Stimulated activated naive B cell treated with anti-CD40 and anti-IgM and Interleukin-4, amounts not matched to agents 10 μg/mL and 1 μg/mL and 100 μg/mL, for 72 hours (primary cell): ENCODE measurements at regions not wholly inside any gene's neighbourhood (a gene's known extent, or its start where the extent isn't known, plus 50 kb on each side); places are given as distances from the start of the nearest gene placed in this dataset.

Experiments
- ATAC-seq, 2 donors: fragments of 150-1000 bp; cut with Tn5 transposase; replicated peaks; 2 replicates each; pipeline ENCODE4 v1.10.0; 2021; ENCODE audit warnings: moderate library complexity in 1 of 2
- DNase-seq: peaks from one replicate; pipeline ENCODE4 v3.0.0; 2021
- H3K27ac Mint-ChIP-seq: one replicate; pipeline ENCODE4 v1.8.0; 2022; ENCODE audit warnings: mild to moderate bottlenecking, mixed read lengths
- H3K27me3 Mint-ChIP-seq, 2 donors: one replicate each; pipeline ENCODE4 v1.8.0; 2022; ENCODE audit warnings: mixed read lengths in 2 of 2
- H3K36me3 Mint-ChIP-seq, 2 donors: one replicate each; pipeline ENCODE4 v1.8.0; 2022; ENCODE audit warnings: mixed read lengths in 2 of 2, mild to moderate bottlenecking in 1 of 2
- H3K4me1 Mint-ChIP-seq, 2 donors: one replicate each; pipeline ENCODE4 v1.8.0; 2022; ENCODE audit warnings: mixed read lengths in 2 of 2, mild to moderate bottlenecking in 1 of 2
- H3K4me3 Mint-ChIP-seq, 2 donors: one replicate each; pipeline ENCODE4 v1.8.0; 2022; ENCODE audit warnings: mild to moderate bottlenecking in 2 of 2, mixed read lengths in 2 of 2, moderate library complexity in 1 of 2
- H3K9me3 Mint-ChIP-seq, 2 donors: one replicate each; pipeline ENCODE4 v1.8.0; 2022; ENCODE audit warnings: mixed read lengths in 2 of 2, mild to moderate bottlenecking in 1 of 2

DNA sequence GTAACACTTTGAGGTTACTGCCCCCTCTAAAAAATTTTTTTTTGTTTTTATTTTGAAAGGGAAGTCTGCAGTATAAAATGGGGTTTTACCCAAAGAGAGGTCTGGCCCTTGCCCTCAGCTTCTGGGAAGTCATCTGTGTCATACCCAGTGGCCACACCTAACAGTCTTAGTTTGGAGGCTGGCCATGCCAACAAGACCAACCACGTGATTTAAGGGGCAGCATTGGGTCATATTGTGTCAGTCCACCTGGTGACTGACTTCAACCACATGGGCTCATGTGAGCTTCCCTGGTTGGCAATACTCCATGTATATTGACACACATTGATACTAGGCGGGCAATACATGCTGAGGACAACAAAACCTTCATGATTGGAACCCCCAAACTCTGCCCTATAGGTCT lies 173.9 kb downstream of the GXYLT1 start:
- Mint-ChIP-seq H3K4me1 (no peaks in the 10 kb centered on the region), H3K27me3 (peaks cover 0 to under 1% of the 10 kb centered on the region in 2 donors), H3K9me3 (no peaks in the 10 kb centered on the region), H3K27ac (no peak overlapping the region), H3K36me3 (no peaks in the 10 kb centered on the region), H3K4me3 (no peak overlapping the region)
- no peak for DNase-seq
- ATAC-seq = no peak

- ATAC-seq (no peak), DNase-seq (no peak)
- no peak overlapping the region for H3K4me3 Mint-ChIP-seq
- H3K9me3 Mint-ChIP-seq = no peaks in the 10 kb centered on the region
- H3K27me3 Mint-ChIP-seq = peaks cover 7 to 14% of the 10 kb centered on the region in 2 donors
- no peak overlapping the region for H3K27ac Mint-ChIP-seq
- H3K4me1 Mint-ChIP-seq = no peaks in the 10 kb centered on the region
- H3K36me3 Mint-ChIP-seq = no peaks in the 10 kb centered on the region
Observed at GRCh38 chr12:41968599-41968998, 176.1 kb downstream of the GXYLT1 start.

DNA sequence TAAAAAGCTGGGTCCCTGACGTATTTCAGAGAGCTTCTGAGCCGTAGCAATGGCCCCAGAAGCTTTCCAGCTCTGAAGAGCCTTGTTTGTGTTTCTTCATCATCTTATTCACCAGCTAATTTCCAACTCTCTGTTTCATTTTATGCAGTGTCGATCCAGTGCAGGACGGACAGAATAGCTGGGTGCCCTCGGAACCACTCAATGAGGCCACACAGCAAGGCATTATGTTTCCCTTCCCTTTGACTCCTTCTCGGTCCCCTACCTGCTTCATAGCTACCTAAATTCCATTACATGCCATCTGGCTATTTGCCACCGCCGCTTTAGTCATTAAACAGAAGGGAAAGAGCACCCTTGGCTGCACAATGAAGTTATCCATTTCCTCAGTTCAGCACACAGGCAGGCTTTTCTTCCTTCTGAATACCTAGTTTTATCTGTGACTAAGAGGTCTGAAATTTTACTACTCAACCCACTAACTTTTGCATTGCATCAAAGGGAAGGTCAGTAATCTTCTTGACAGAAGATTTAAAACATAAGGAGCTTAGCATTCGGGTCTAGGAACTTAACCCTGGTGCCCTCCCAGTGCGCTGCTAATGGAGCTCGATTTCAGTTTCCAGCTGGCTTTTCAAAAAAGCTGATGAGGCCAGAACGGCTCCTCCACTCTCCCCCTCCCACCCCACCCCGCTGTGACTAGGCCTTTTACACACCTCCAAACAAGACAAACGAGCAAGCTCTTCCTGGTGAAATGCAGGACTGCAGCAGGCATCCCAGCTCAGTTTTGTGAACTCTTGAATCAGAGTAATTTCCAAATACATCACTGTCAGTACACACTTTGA lies 176.8 kb downstream of the GXYLT1 start:
- Mint-ChIP-seq H3K4me3 (no peak overlapping the region), H3K4me1 (no peaks in the 10 kb centered on the region), H3K36me3 (no peaks in the 10 kb centered on the region), H3K27me3 (peaks cover 7 to 14% of the 10 kb centered on the region in 2 donors), H3K9me3 (no peaks in the 10 kb centered on the region), H3K27ac (no peak overlapping the region)
- DNase-seq = no peak
- no peak for ATAC-seq

DNA sequence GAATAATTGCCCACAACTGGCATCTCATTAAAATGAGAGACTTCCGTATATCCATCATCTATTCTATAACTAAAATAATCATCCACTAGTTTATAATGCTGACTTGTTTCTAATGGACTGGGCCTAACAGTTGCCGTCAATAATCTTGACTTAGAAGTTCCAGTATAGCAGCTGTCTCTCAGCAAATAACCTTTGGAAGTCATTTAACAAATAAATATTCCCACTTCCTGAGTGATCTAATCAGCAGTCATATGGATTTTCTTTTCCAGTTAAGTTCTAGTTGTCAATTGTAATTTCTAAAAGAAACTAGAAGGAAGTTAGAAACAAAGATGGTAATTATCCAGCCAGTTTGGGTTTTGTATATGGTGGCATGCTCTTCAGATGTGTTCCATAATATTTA lies 177.8 kb downstream of the GXYLT1 start:
- H3K36me3 Mint-ChIP-seq = no peaks in the 10 kb centered on the region
- no peaks in the 10 kb centered on the region for H3K9me3 Mint-ChIP-seq
- DNase-seq (no peak), ATAC-seq (no peak)
- H3K27me3 Mint-ChIP-seq = peaks cover 7 to 14% of the 10 kb centered on the region in 2 donors
- H3K4me3 Mint-ChIP-seq = no peak overlapping the region
- no peak overlapping the region for H3K27ac Mint-ChIP-seq
- no peaks in the 10 kb centered on the region for H3K4me1 Mint-ChIP-seq

GRCh38 chr12:41966001-41966400 lies 178.7 kb downstream of the GXYLT1 start:
- H3K27me3 Mint-ChIP-seq = peaks cover 7 to 14% of the 10 kb centered on the region in 2 donors
- no peaks in the 10 kb centered on the region for H3K4me1 Mint-ChIP-seq
- H3K9me3 Mint-ChIP-seq = no peaks in the 10 kb centered on the region
- H3K36me3 Mint-ChIP-seq = no peaks in the 10 kb centered on the region
- DNase-seq (no peak), ATAC-seq (no peak)
- no peak overlapping the region for H3K27ac Mint-ChIP-seq
- no peak overlapping the region for H3K4me3 Mint-ChIP-seq

- H3K27me3 Mint-ChIP-seq = peaks cover 7 to 14% of the 10 kb centered on the region in 2 donors
- no peak overlapping the region for H3K4me3 Mint-ChIP-seq
- no peaks in the 10 kb centered on the region for H3K4me1 Mint-ChIP-seq
- no peak overlapping the region for H3K27ac Mint-ChIP-seq
- DNase-seq = no peak
- ATAC-seq = no peak
- H3K9me3 Mint-ChIP-seq = no peaks in the 10 kb centered on the region
- H3K36me3 Mint-ChIP-seq = no peaks in the 10 kb centered on the region
Observed at GRCh38 chr12:41963398-41963797, 181.3 kb downstream of the GXYLT1 start.

DNA sequence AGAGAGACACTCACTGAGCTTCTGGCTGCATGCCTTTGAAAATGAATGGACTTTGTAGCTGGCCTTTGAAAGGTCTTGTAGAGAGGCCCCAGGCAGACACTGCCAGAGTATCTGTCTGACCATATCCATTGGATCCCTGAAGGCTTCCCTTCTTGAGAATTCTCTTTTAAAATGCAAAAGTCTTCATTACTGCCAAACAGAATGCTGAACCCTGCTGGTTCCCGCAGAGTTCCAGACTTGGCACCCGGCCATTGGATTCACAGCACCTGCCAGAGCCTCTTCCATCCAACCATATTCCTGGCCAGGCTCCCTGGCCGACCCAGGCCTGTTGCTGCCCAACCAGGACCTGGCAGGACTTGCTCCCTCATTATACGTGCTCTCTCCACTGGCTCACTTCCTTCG lies 182.5 kb downstream of the GXYLT1 start:
- ATAC-seq (no peak), DNase-seq (no peak)
- no peaks in the 10 kb centered on the region for H3K9me3 Mint-ChIP-seq
- H3K27ac Mint-ChIP-seq = no peak overlapping the region
- no peaks in the 10 kb centered on the region for H3K4me1 Mint-ChIP-seq
- H3K27me3 Mint-ChIP-seq = peaks cover 7 to 14% of the 10 kb centered on the region in 2 donors
- no peaks in the 10 kb centered on the region for H3K36me3 Mint-ChIP-seq
- no peak overlapping the region for H3K4me3 Mint-ChIP-seq

GRCh38 chr12:41959271-41959670 lies 185.4 kb downstream of the GXYLT1 start:
- Mint-ChIP-seq H3K27me3 (peaks cover 0 to 6% of the 10 kb centered on the region in 2 donors), H3K4me3 (no peak overlapping the region), H3K4me1 (no peaks in the 10 kb centered on the region), H3K9me3 (no peaks in the 10 kb centered on the region), H3K27ac (no peak overlapping the region), H3K36me3 (no peaks in the 10 kb centered on the region)
- DNase-seq (no peak), ATAC-seq (no peak)

DNA sequence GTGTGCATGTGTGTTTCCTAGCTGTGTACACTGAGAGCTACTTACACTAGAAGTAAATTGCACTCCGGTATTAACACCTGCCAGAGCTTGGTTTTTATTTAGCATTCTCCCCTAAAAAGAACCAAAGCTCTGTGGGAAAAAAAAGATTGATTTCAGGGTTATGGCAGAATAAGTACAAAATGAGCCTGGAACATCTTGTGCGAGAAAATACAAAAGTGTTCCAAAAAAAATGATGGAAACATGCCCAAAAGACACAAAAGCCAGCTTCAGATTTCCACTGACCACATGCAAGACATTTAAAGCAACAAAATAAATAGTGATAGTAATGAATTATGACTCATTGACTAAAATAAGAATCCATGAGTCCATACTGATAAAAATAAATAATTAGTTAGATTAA lies 188.3 kb downstream of the GXYLT1 start:
- Mint-ChIP-seq H3K36me3 (no peaks in the 10 kb centered on the region), H3K4me3 (no peak overlapping the region), H3K9me3 (peaks cover 0 to 3% of the 10 kb centered on the region in 2 donors), H3K27me3 (peaks cover 0 to 11% of the 10 kb centered on the region in 2 donors), H3K27ac (no peak overlapping the region), H3K4me1 (no peaks in the 10 kb centered on the region)
- no peak for ATAC-seq
- no peak for DNase-seq

DNA sequence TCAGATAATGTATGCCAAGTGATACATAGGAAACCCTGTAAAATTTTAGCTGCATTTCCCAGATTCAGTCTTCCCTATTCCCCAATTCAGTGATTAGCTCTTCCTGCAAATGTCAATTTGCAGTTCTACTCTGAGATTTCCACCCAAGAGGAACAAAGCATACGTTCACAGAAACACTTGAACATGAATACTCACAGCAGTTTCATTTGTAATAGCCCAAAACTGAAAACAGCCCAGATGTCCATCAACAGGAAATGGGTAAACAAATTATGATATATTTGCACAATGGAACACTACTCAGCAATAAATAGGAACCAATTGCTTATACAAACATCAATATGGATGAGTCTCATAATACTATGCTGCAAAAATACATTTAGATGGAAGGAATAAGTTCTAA lies 194.2 kb downstream of the GXYLT1 start:
- DNase-seq (no peak), ATAC-seq (no peak)
- Mint-ChIP-seq H3K36me3 (peaks cover 0 to 3% of the 10 kb centered on the region in 2 donors), H3K4me1 (no peaks in the 10 kb centered on the region), H3K9me3 (peaks cover 15% of the 10 kb centered on the region in 2 donors), H3K27me3 (peaks cover 11 to 15% of the 10 kb centered on the region in 2 donors), H3K4me3 (no peak overlapping the region), H3K27ac (no peak overlapping the region)

- no peak for ATAC-seq
- Mint-ChIP-seq H3K36me3 (peaks cover 0 to 6% of the 10 kb centered on the region in 2 donors), H3K27me3 (peaks cover 9 to 21% of the 10 kb centered on the region in 2 donors)
Observed at GRCh38 chr12:41946106-41946505, 198.6 kb downstream of the GXYLT1 start.

DNA sequence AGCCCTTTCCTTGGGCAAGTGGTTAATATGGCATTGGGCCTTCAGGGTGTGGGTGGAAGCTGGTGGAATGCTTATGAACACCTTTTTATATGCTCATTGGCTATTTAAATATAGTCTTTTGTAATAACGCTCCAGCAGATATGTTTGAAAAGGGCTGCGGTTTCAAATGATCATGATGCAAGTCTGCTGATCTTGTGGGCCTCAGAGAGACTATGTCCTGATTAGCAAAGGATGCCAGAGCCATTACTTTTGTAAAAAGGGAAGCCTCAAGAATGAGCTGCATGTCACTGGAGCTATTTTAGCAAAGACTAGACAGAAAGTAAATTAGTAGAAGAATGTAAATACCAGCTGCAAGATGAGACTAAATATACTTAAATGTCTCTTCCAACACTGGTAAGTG lies 200.5 kb downstream of the GXYLT1 start:
- no peak overlapping the region for H3K27ac Mint-ChIP-seq
- H3K9me3 Mint-ChIP-seq = peaks cover 16 to 19% of the 10 kb centered on the region in 2 donors
- peaks cover 9 to 20% of the 10 kb centered on the region in 2 donors for H3K27me3 Mint-ChIP-seq
- ATAC-seq (no peak), DNase-seq (no peak)
- H3K4me1 Mint-ChIP-seq = no peaks in the 10 kb centered on the region
- H3K4me3 Mint-ChIP-seq = no peak overlapping the region
- peaks cover 0 to 6% of the 10 kb centered on the region in 2 donors for H3K36me3 Mint-ChIP-seq

More at GRCh38 chr12:41946106-41946505, 198.6 kb downstream of the GXYLT1 start:
- Mint-ChIP-seq H3K27ac (no peak overlapping the region), H3K4me3 (no peak overlapping the region), H3K4me1 (no peaks in the 10 kb centered on the region), H3K9me3 (peaks cover 16 to 19% of the 10 kb centered on the region in 2 donors)
- DNase-seq = no peak

DNA sequence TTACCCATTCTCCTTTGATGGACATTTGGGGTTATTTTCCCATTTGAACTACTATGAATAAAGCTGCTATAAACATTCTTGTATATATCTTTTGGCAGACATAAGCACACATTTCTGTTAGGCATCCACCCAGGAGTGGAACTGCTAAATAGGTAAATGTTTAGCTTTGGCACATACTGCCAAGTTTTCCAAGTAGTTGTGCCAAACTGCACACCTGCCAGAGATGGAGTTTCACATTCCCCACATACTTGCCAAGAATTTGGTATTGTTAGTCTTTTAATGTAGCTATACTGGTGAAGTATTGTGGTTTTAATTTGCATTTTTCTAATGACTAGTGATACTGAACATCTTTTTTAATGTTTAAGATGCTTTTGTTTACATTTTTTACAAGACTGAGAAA lies 201.0 kb downstream of the GXYLT1 start:
- no peak for ATAC-seq
- peaks cover 16 to 19% of the 10 kb centered on the region in 2 donors for H3K9me3 Mint-ChIP-seq

GRCh38 chr12:41942354-41942753 lies 202.3 kb downstream of the GXYLT1 start:
- no peak overlapping the region for H3K27ac Mint-ChIP-seq
- H3K4me3 Mint-ChIP-seq = no peak overlapping the region
- no peak for DNase-seq
- no peak for ATAC-seq
- no peaks in the 10 kb centered on the region for H3K4me1 Mint-ChIP-seq
- H3K36me3 Mint-ChIP-seq = peaks cover 0 to 6% of the 10 kb centered on the region in 2 donors
- H3K9me3 Mint-ChIP-seq = peaks cover 16 to 19% of the 10 kb centered on the region in 2 donors
- H3K27me3 Mint-ChIP-seq = peaks cover 9 to 17% of the 10 kb centered on the region in 2 donors

More for the DNA sequence above, 201.0 kb downstream of the GXYLT1 start:
- Mint-ChIP-seq H3K27me3 (peaks cover 9 to 20% of the 10 kb centered on the region in 2 donors), H3K4me1 (no peaks in the 10 kb centered on the region), H3K27ac (no peak overlapping the region), H3K4me3 (no peak overlapping the region), H3K36me3 (peaks cover 0 to 6% of the 10 kb centered on the region in 2 donors)
- DNase-seq = no peak

DNA sequence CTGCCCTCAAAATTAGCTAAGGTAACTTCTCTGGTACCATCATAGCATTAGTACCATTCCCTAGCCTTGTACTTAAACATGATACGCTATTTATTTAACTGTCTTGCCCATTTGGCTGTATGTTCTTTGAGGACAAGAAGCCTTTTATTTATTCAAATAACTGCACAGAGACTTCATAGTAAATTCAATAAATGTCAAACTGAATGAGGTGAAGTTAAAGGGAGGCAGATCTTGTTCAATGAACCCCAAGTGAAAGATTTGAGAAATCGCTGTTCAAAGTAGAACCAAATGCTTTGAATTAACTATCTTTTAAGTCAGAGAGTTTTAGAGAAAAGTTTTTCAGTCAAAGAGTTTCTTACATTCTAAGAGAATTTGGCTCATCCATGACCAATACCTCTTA lies 203.6 kb downstream of the GXYLT1 start:
- H3K27ac Mint-ChIP-seq = no peak overlapping the region
- no peak for ATAC-seq
- H3K27me3 Mint-ChIP-seq = peaks cover 14 to 15% of the 10 kb centered on the region in 2 donors

More for the DNA sequence above, 203.6 kb downstream of the GXYLT1 start:
- Mint-ChIP-seq H3K9me3 (peaks cover 9 to 10% of the 10 kb centered on the region in 2 donors), H3K36me3 (peaks cover 0 to 6% of the 10 kb centered on the region in 2 donors), H3K4me3 (no peak overlapping the region), H3K4me1 (no peaks in the 10 kb centered on the region)
- no peak for DNase-seq
